Peyer's patch (tissue), 4 donors: ENCODE measurements at regions not wholly inside any gene's neighbourhood (a gene's known extent, or its start where the extent isn't known, plus 50 kb on each side); places are given as distances from the start of the nearest gene placed in this dataset.

Experiments used
- DNase-seq, 3 donors: peaks; one replicate each; pipeline ENCODE4 v3.0.0-alpha.2; 2017 to 2019
- H3K27ac ChIP-seq, 4 donors: fragments of 200-600 bp; sonication (generic); one replicate each; pipeline ENCODE4 v1.5.1; 2016 to 2019
- H3K27me3 ChIP-seq, 2 donors: fragments of 200-600 bp; sonication (generic); one replicate each; pipeline ENCODE4 v1.5.1; 2019
- H3K36me3 ChIP-seq, 3 donors: fragments of 200-600 bp; sonication (generic); one replicate each; pipeline ENCODE4 v1.5.1; 2016 to 2019
- H3K4me1 ChIP-seq, 4 donors: fragments of 200-600 bp; sonication (generic); one replicate each; pipeline ENCODE4 v1.5.1; 2016 to 2019
- H3K4me3 ChIP-seq, 4 donors: fragments of 200-600 bp; sonication (generic); 1 replicate in 3 of 4; 2 replicates in 1 of 4; pipeline ENCODE4 v1.5.1; 2016 to 2019; ENCODE audit warnings: mild to moderate bottlenecking in 1 of 4
- H3K9me3 ChIP-seq, 4 donors: fragments of 200-600 bp; sonication (generic); one replicate each; pipeline ENCODE4 v1.5.1; 2016 to 2019; ENCODE audit warnings: mild to moderate bottlenecking in 1 of 4
- CTCF ChIP-seq, 6 experiments: fragments of 450-650 bp in 4 of 6; fragments of 200-600 bp in 2 of 6; sonication (generic) in 1 of 6; IDR thresholded peaks; one replicate each; pipeline ENCODE4 v1.5.1; 2017 to 2019; ENCODE audit warnings: antibody characterized with exemption in 6 of 6, mild to moderate bottlenecking in 3 of 6, moderate library complexity in 1 of 6
- POLR2A ChIP-seq, 2 donors: fragments of 450-650 bp; IDR thresholded peaks; one replicate each; pipeline ENCODE4 v1.5.1; 2017; ENCODE audit warnings: antibody characterized with exemption in 2 of 2, mild to moderate bottlenecking in 2 of 2, moderate library complexity in 2 of 2

GRCh38 chr18:71441156-71441555 lies 1103.0 kb downstream of the CBLN2 start:
- Histone ChIP-seq H3K9me3 (no peaks in the 10 kb centered on the region), H3K4me3 (no peak overlapping the region), H3K27ac (no peak overlapping the region), H3K4me1 (no peaks in the 10 kb centered on the region), H3K36me3 (no peaks in the 10 kb centered on the region), H3K27me3 (no peaks in the 10 kb centered on the region)
- no peak for DNase-seq
- TF ChIP-seq CTCF (IDR thresholded peaks at IDR 0.05): no peak
- TF ChIP-seq POLR2A (IDR thresholded peaks at IDR 0.05): no peak

- no peaks in the 10 kb centered on the region for H3K9me3 ChIP-seq
Measured at GRCh38 chr18:71437511-71437910, 1106.6 kb downstream of the CBLN2 start.

GRCh38 chr18:71433373-71433772 lies 1110.8 kb downstream of the CBLN2 start:
- TF ChIP-seq POLR2A (IDR thresholded peaks at IDR 0.05) (no peak), CTCF (IDR thresholded peaks at IDR 0.05) (no peak)
- Histone ChIP-seq H3K27me3 (no peaks in the 10 kb centered on the region), H3K4me1 (no peaks in the 10 kb centered on the region), H3K27ac (no peak overlapping the region), H3K9me3 (peaks cover 0 to 3% (median 0%) of the 10 kb centered on the region in 4 donors), H3K36me3 (no peaks in the 10 kb centered on the region), H3K4me3 (no peak overlapping the region)
- no peak for DNase-seq

More at GRCh38 chr18:71437511-71437910, 1106.6 kb downstream of the CBLN2 start:
- no peaks in the 10 kb centered on the region for H3K36me3 ChIP-seq
- DNase-seq: no peak
- H3K4me1 ChIP-seq: no peaks in the 10 kb centered on the region
- no peak overlapping the region for H3K4me3 ChIP-seq
- H3K27me3 ChIP-seq: no peaks in the 10 kb centered on the region
- H3K27ac ChIP-seq: no peak overlapping the region
- TF ChIP-seq POLR2A (IDR thresholded peaks at IDR 0.05) (no peak), CTCF (IDR thresholded peaks at IDR 0.05) (no peak)

- H3K36me3 ChIP-seq: no peaks in the 10 kb centered on the region
- no peak for DNase-seq
- no peaks in the 10 kb centered on the region for H3K27me3 ChIP-seq
- no peak for TF ChIP-seq POLR2A (IDR thresholded peaks at IDR 0.05)
- no peak for TF ChIP-seq CTCF (IDR thresholded peaks at IDR 0.05)
- no peaks in the 10 kb centered on the region for H3K4me1 ChIP-seq
- H3K27ac ChIP-seq: no peak overlapping the region
- no peak overlapping the region for H3K4me3 ChIP-seq
- H3K9me3 ChIP-seq: peaks cover 0 to 3% (median 0%) of the 10 kb centered on the region in 4 donors
Measured at GRCh38 chr18:71431689-71432088, 1112.5 kb downstream of the CBLN2 start.

- Histone ChIP-seq H3K4me3 (no peak overlapping the region), H3K27ac (no peak overlapping the region), H3K9me3 (peaks cover 0 to 3% (median 0%) of the 10 kb centered on the region in 4 donors), H3K36me3 (no peaks in the 10 kb centered on the region), H3K27me3 (no peaks in the 10 kb centered on the region), H3K4me1 (no peaks in the 10 kb centered on the region)
- DNase-seq: no peak
- TF ChIP-seq POLR2A (IDR thresholded peaks at IDR 0.05): no peak
- TF ChIP-seq CTCF (IDR thresholded peaks at IDR 0.05): no peak
Measured at GRCh38 chr18:71431171-71431570, 1113.0 kb downstream of the CBLN2 start.

GRCh38 chr18:71426441-71426840 lies 1117.7 kb downstream of the CBLN2 start:
- DNase-seq: no peak
- Histone ChIP-seq H3K27ac (no peak overlapping the region), H3K36me3 (no peaks in the 10 kb centered on the region), H3K4me3 (no peak overlapping the region), H3K9me3 (peaks cover 0 to 3% (median 0%) of the 10 kb centered on the region in 4 donors), H3K4me1 (no peaks in the 10 kb centered on the region), H3K27me3 (no peaks in the 10 kb centered on the region)
- TF ChIP-seq CTCF (IDR thresholded peaks at IDR 0.05): no peak
- TF ChIP-seq POLR2A (IDR thresholded peaks at IDR 0.05): no peak
